Kidney (tissue), 13 donors: ENCODE measurements at regions not wholly inside any gene's neighbourhood (a gene's known extent, or its start where the extent isn't known, plus 50 kb on each side); places are given as distances from the start of the nearest gene placed in this dataset.

Experiments used
- DNase-seq, 5 donors: peaks; one replicate each; pipeline ENCODE4 v3.0.0-alpha.2; 2013 to 2020
- FAIRE-seq: peaks from 2 replicates; lab custom pipeline; 2012; peaks lifted over from hg19 to GRCh38; lab: Jason Lieb, UNC
- H3K27ac ChIP-seq, 2 donors: one replicate each; pipeline ENCODE4 v1.7.0; 2013; ENCODE audit warnings: low read depth in 2 of 2, low read length in 2 of 2, inconsistent platforms in 1 of 2
- H3K27me3 ChIP-seq: one replicate; pipeline ENCODE4 v1.7.1; 2013; ENCODE audit warnings: low read length, inconsistent platforms; ENCODE audit not compliant: control insufficient read depth, insufficient read depth
- H3K36me3 ChIP-seq, 3 donors: one replicate each; pipeline versions ENCODE4 v1.7.0 to v1.7.1; 2013; ENCODE audit warnings: low read length in 3 of 3, control low read depth in 1 of 3, inconsistent platforms in 1 of 3; ENCODE audit not compliant: insufficient read depth in 3 of 3, control insufficient read depth in 2 of 3
- H3K4me1 ChIP-seq, 3 donors: one replicate each; pipeline versions ENCODE4 v1.7.0 to v1.7.1; 2013; ENCODE audit warnings: low read length in 3 of 3, inconsistent platforms in 1 of 3, low read depth in 1 of 3; ENCODE audit not compliant: control insufficient read depth in 2 of 3, insufficient read depth in 2 of 3
- H3K4me3 ChIP-seq, 3 donors: one replicate each; pipeline versions ENCODE4 v1.7.0 to v1.8.1; 2013; ENCODE audit warnings: low read length in 3 of 3, control low read depth in 1 of 3, inconsistent platforms in 1 of 3
- H3K9ac ChIP-seq, 3 donors: one replicate each; pipeline versions ENCODE4 v1.7.0 to v1.7.1; 2013; ENCODE audit warnings: low read length in 3 of 3, control low read depth in 1 of 3, inconsistent platforms in 1 of 3
- H3K9me3 ChIP-seq, 3 donors: one replicate each; pipeline versions ENCODE4 v1.7.0 to v1.7.1; 2013; ENCODE audit warnings: low read length in 3 of 3, control low read depth in 1 of 3, inconsistent platforms in 1 of 3; ENCODE audit not compliant: control insufficient read depth in 2 of 3, insufficient read depth in 1 of 3
- CTCF ChIP-seq: IDR thresholded peaks from 3 replicates; pipeline ENCODE4 v1.5.1; 2012; ENCODE audit warnings: mild to moderate bottlenecking, moderate library complexity, borderline replicate concordance; ENCODE audit not compliant: insufficient read depth; ENCODE audit errors: extremely low read depth
- intact Hi-C: fragments of 100-400 bp; cut with DNase I; formaldehyde crosslinking; loops from one replicate; pipeline ENCODE4 v1.11.1; 2022
- donor health status: control.
- donor health status: control.
- donor health status: control.
- donor health status: control.
- donor health status: control.
- donor health status: DM: yes; HTN: yes; CAD: no.
- donor health status: Normal renal cell carcinoma (clear cell type).

GRCh38 chr10:44435196-44435595, 50.3 kb upstream of the CXCL12 start:
- Histone ChIP-seq H3K9ac (no peak overlapping the region), H3K9me3 (peaks cover 0 to 13% (median 4%) of the 10 kb centered on the region in 3 donors), H3K4me1 (no peaks in the 10 kb centered on the region), H3K36me3 (no peaks in the 10 kb centered on the region), H3K27ac (no peak overlapping the region), H3K4me3 (no peak overlapping the region), H3K27me3 (no peaks in the 10 kb centered on the region)
- intact Hi-C loops: no loop called here
- FAIRE-seq (no peak), DNase-seq (no peak)
- TF ChIP-seq CTCF: no peak

- Histone ChIP-seq H3K9ac (no peak overlapping the region), H3K9me3 (peaks cover 0 to 13% (median 3%) of the 10 kb centered on the region in 3 donors), H3K4me3 (no peak overlapping the region), H3K27me3 (no peaks in the 10 kb centered on the region), H3K27ac (no peak overlapping the region), H3K36me3 (no peaks in the 10 kb centered on the region), H3K4me1 (no peaks in the 10 kb centered on the region)
- intact Hi-C loops: no loop called here
- TF ChIP-seq CTCF: no peak
- DNase-seq (no peak), FAIRE-seq (no peak)
These were observed 51.3 kb upstream of the CXCL12 start for GRCh38 chr10:44436240-44436639.

- H3K4me1 ChIP-seq: no peaks in the 10 kb centered on the region
- H3K27me3 ChIP-seq: no peaks in the 10 kb centered on the region
- H3K36me3 ChIP-seq: no peaks in the 10 kb centered on the region
- FAIRE-seq (no peak), DNase-seq (no peak)
- no peak overlapping the region for H3K4me3 ChIP-seq
- no peak overlapping the region for H3K27ac ChIP-seq
- H3K9me3 ChIP-seq: peaks cover 0 to 9% (median 3%) of the 10 kb centered on the region in 3 donors
- H3K9ac ChIP-seq: no peak overlapping the region
- intact Hi-C loops: no loop called here
- TF ChIP-seq CTCF: no peak
These were observed 53.1 kb upstream of the CXCL12 start for GRCh38 chr10:44437840-44438511.
